Effector memory CD4-positive, alpha-beta T cell (primary cell): ENCODE measurements at regions not wholly inside any gene's neighbourhood (a gene's known extent, or its start where the extent isn't known, plus 50 kb on each side); places are given as distances from the start of the nearest gene placed in this dataset.

Experiments
- DNase-seq, 3 donors: peaks; one replicate each; pipeline ENCODE4 v3.0.0-alpha.2; 2020
- H3K27ac ChIP-seq: 2 replicates; pipeline ENCODE4 v1.7.0; 2013; ENCODE audit warnings: mild to moderate bottlenecking, low read length, moderate library complexity; ENCODE audit not compliant: insufficient read depth, poor library complexity, severe bottlenecking
- H3K27me3 ChIP-seq: replicated peaks from 2 replicates; pipeline ENCODE4 v1.7.0; 2013; ENCODE audit warnings: mild to moderate bottlenecking, low read length; ENCODE audit not compliant: insufficient read depth, control insufficient read depth, poor library complexity, severe bottlenecking
- H3K36me3 ChIP-seq: 2 replicates; pipeline ENCODE4 v1.7.0; 2013; ENCODE audit warnings: mild to moderate bottlenecking, low read length, moderate library complexity; ENCODE audit not compliant: control insufficient read depth, insufficient read depth
- H3K4me1 ChIP-seq: 2 replicates; pipeline ENCODE4 v1.7.0; 2013; ENCODE audit warnings: low read length, mild to moderate bottlenecking; ENCODE audit not compliant: control insufficient read depth, insufficient read depth, poor library complexity, severe bottlenecking
- H3K4me3 ChIP-seq: 2 replicates; pipeline ENCODE4 v1.7.0; 2013; ENCODE audit warnings: low read length, low read depth, mild to moderate bottlenecking; ENCODE audit not compliant: insufficient read depth, poor library complexity, severe bottlenecking
- H3K9me3 ChIP-seq: 2 replicates; pipeline ENCODE4 v1.7.0; 2013; ENCODE audit warnings: mild to moderate bottlenecking, low read length, moderate library complexity; ENCODE audit not compliant: control insufficient read depth

- Histone ChIP-seq H3K4me3 (no peak overlapping the region), H3K27me3 (no peaks in the 10 kb centered on the region), H3K36me3 (no peaks in the 10 kb centered on the region)
Measured at GRCh38 chr4:85391589-85392410, 83.2 kb upstream of the ARHGAP24 start.

DNA sequence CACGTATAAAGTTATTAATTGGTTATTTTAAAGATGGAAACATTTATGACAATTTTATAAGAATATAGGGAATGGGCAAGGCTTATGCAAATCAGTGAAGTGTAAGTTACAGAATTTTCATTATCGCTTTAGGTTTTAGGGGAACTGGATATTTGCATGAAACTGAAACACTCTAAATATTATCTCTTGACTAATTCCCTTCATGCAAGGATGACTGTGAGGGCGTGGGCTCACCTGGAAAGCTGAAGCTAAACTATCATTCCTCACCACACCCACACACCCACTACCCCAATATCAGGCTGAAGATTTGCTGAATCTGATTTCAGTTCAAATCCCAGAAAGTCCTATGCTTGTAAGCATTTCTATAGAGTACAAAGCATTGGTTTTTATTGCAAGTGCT is 81.7 kb upstream of the ARHGAP24 start:
- no peak for DNase-seq
- no peaks in the 10 kb centered on the region for H3K9me3 ChIP-seq
- no peaks in the 10 kb centered on the region for H3K27me3 ChIP-seq
- H3K27ac ChIP-seq = no peak overlapping the region
- H3K36me3 ChIP-seq = no peaks in the 10 kb centered on the region
- H3K4me1 ChIP-seq = no peaks in the 10 kb centered on the region
- H3K4me3 ChIP-seq = no peak overlapping the region

More at GRCh38 chr4:85391589-85392410, 83.2 kb upstream of the ARHGAP24 start:
- Histone ChIP-seq H3K9me3 (no peaks in the 10 kb centered on the region), H3K4me1 (no peaks in the 10 kb centered on the region), H3K27ac (no peak overlapping the region)
- no peak for DNase-seq

GRCh38 chr4:85398276-85398675 is 76.7 kb upstream of the ARHGAP24 start:
- Histone ChIP-seq H3K27me3 (no peaks in the 10 kb centered on the region), H3K27ac (no peak overlapping the region), H3K9me3 (no peaks in the 10 kb centered on the region), H3K36me3 (no peaks in the 10 kb centered on the region), H3K4me3 (no peak overlapping the region), H3K4me1 (no peaks in the 10 kb centered on the region)
- DNase-seq = no peak

GRCh38 chr4:85399270-85399669 is 75.7 kb upstream of the ARHGAP24 start:
- no peak overlapping the region for H3K4me3 ChIP-seq
- no peaks in the 10 kb centered on the region for H3K27me3 ChIP-seq
- no peak overlapping the region for H3K27ac ChIP-seq
- no peak for DNase-seq
- H3K9me3 ChIP-seq = no peaks in the 10 kb centered on the region
- H3K4me1 ChIP-seq = no peaks in the 10 kb centered on the region
- no peaks in the 10 kb centered on the region for H3K36me3 ChIP-seq

DNA sequence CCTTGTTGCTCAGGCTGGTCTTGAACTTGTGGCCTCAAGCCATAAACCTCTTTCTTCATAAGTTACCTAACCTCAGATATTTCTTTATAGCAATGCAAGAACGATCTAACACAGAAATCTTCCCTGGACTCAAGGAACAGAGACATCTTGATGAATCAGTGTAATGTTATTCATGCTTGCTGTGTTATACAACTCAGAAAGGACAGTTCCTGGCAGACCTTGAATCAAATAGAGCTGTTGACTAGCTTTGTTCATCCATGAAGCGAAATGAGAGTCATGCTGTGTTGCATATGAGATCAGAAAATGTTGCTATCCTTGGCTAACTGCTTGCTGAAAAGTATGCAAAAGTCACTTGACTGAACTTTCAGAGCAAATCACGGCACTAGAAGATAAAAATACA is 72.6 kb upstream of the ARHGAP24 start:
- no peaks in the 10 kb centered on the region for H3K4me1 ChIP-seq
- H3K4me3 ChIP-seq = no peak overlapping the region
- H3K27me3 ChIP-seq = no peaks in the 10 kb centered on the region
- no peak for DNase-seq
- no peak overlapping the region for H3K27ac ChIP-seq
- H3K9me3 ChIP-seq = no peaks in the 10 kb centered on the region
- no peaks in the 10 kb centered on the region for H3K36me3 ChIP-seq

DNA sequence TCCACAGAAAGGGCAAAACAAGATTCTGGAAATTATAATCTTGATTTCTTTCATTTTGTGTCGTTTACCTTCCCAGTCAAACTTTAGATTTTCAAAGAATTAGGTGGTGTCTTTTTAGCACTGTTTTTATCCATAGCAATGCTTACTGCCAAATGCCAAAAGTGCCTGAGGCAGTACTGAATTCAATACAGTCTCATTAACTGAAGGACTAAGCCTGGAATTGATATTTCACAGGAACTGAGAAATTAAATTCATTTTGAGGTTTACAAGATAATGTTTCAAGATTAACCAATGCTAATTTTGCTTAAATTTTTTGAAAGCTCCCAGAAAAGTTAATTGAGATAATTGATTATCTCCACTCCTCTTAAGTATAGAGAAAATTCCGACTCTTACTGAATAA is 68.8 kb upstream of the ARHGAP24 start:
- Histone ChIP-seq H3K4me3 (no peak overlapping the region), H3K9me3 (no peaks in the 10 kb centered on the region)

DNA sequence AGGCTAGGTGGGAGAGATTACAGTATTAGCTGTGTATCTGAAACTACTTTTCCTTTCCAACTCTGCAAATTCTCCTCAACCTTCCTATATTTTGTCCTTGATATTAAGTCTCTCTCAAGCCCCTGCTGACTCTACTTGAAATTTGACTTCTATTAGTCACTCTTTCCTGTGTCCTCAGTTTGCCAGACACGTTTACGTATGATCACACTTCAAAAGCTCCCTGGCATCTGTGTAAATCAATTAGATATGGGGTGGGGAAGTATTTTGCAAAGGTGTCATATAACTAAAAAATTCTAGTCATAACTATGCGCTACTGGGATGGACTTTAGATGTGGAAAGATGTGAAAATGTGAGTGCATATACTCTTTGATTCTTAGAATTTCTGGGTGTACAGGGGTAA is 67.4 kb upstream of the ARHGAP24 start:
- no peak for DNase-seq
- no peaks in the 10 kb centered on the region for H3K27me3 ChIP-seq
- H3K4me1 ChIP-seq = no peaks in the 10 kb centered on the region
- no peaks in the 10 kb centered on the region for H3K36me3 ChIP-seq
- H3K9me3 ChIP-seq = no peaks in the 10 kb centered on the region
- H3K27ac ChIP-seq = no peak overlapping the region
- no peak overlapping the region for H3K4me3 ChIP-seq

More for the DNA sequence above, 68.8 kb upstream of the ARHGAP24 start:
- no peaks in the 10 kb centered on the region for H3K36me3 ChIP-seq
- H3K27me3 ChIP-seq = no peaks in the 10 kb centered on the region
- no peak for DNase-seq
- H3K27ac ChIP-seq = no peak overlapping the region
- no peaks in the 10 kb centered on the region for H3K4me1 ChIP-seq

DNA sequence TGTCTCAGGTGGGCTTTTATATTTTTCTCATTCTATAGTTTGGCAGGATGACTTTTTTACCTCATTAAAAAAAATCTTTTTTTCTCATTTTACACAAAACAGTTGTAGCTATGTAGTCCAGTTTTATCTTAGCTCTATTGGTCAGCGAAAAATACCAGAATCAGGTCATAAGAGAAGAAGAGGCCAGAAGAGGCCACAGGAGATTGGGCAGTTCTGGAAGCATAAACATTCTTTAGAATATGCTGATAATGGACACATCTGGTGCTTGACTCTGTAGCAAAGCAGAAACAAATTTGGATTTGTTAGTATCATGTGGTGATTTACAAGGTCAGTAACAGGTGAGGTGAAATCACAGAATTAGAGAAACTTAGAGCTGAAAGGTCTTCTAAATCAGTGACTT is 66.6 kb upstream of the ARHGAP24 start:
- Histone ChIP-seq H3K4me1 (no peaks in the 10 kb centered on the region), H3K36me3 (no peaks in the 10 kb centered on the region), H3K4me3 (no peak overlapping the region), H3K27ac (no peak overlapping the region), H3K27me3 (no peaks in the 10 kb centered on the region), H3K9me3 (no peaks in the 10 kb centered on the region)
- no peak for DNase-seq

- H3K27me3 ChIP-seq = no peaks in the 10 kb centered on the region
- H3K36me3 ChIP-seq = no peaks in the 10 kb centered on the region
- H3K4me3 ChIP-seq = no peak overlapping the region
- H3K27ac ChIP-seq = no peak overlapping the region
- no peak for DNase-seq
- H3K9me3 ChIP-seq = no peaks in the 10 kb centered on the region
- H3K4me1 ChIP-seq = no peaks in the 10 kb centered on the region
Measured at GRCh38 chr4:85409251-85409650, 65.7 kb upstream of the ARHGAP24 start.

- Histone ChIP-seq H3K4me3 (no peak overlapping the region), H3K27ac (no peak overlapping the region), H3K27me3 (no peaks in the 10 kb centered on the region), H3K4me1 (no peaks in the 10 kb centered on the region), H3K36me3 (no peaks in the 10 kb centered on the region), H3K9me3 (no peaks in the 10 kb centered on the region)
- DNase-seq = no peak
Measured at GRCh38 chr4:85411386-85411785, 63.6 kb upstream of the ARHGAP24 start.
